ENCODE measurements at regions not wholly inside any gene's neighbourhood (a gene's known extent, or its start where the extent isn't known, plus 50 kb on each side); places are given as distances from the start of the nearest gene placed in this dataset.
"Not testable (repeated sequence)": the region's sequence is repeated elsewhere in the genome, so short reads cannot be mapped to it uniquely, and the experiment has no call there.

GRCh38 chr11:87803748-87804147 lies 371.5 kb downstream of the RAB38 start:
- H3K27ac ChIP-seq (ENCODE audit: insufficient read depth, low read length, poor library complexity, severe bottlenecking), result no peak overlapping the region

GRCh38 chr11:87784862-87785261 lies 390.4 kb downstream of the RAB38 start:
- not testable (repeated sequence) for H3K4me3 Mint-ChIP-seq; DNase-seq; H3K9me3 ChIP-seq (ENCODE audit: control insufficient read depth in 2 of 2, low read length in 2 of 2); H3K36me3 Mint-ChIP-seq; H3K27me3 Mint-ChIP-seq; H3K27ac ChIP-seq (ENCODE audit: insufficient read depth, low read length, poor library complexity, severe bottlenecking); H3K4me1 ChIP-seq (ENCODE audit: control insufficient read depth, insufficient read depth, low read length, poor library complexity, severe bottlenecking); H3K4me1 Mint-ChIP-seq; H3K27ac Mint-ChIP-seq; H3K4me3 ChIP-seq (ENCODE audit: low read depth, low read length); H3K36me3 ChIP-seq (ENCODE audit: control insufficient read depth, insufficient read depth, low read length); H3K27me3 ChIP-seq (ENCODE audit: control insufficient read depth, insufficient read depth, low read length); ATAC-seq (ENCODE audit: low read depth in 2 of 2)
- peaks cover 0 to 12% (median 3%) of the 10 kb centered on the region in 7 donors for H3K9me3 Mint-ChIP-seq

More at GRCh38 chr11:87803748-87804147, 371.5 kb downstream of the RAB38 start:
- ATAC-seq (ENCODE audit: low read depth in 2 of 2), result no peak
- no peak for DNase-seq
- Mint-ChIP-seq H3K4me3 (no peak overlapping the region), H3K36me3 (no peaks in the 10 kb centered on the region), H3K27me3 (no peaks in the 10 kb centered on the region), H3K4me1 (peaks cover 0 to 4% (median 0%) of the 10 kb centered on the region in 4 donors), H3K27ac (no peak overlapping the region), H3K9me3 (peaks cover 0 to 8% (median 2%) of the 10 kb centered on the region in 7 donors)
- Histone ChIP-seq H3K36me3 (ENCODE audit: control insufficient read depth, insufficient read depth, low read length) (no peaks in the 10 kb centered on the region), H3K4me3 (ENCODE audit: low read depth, low read length) (no peak overlapping the region), H3K9me3 (ENCODE audit: control insufficient read depth in 2 of 2, low read length in 2 of 2) (no peaks in the 10 kb centered on the region), H3K4me1 (ENCODE audit: control insufficient read depth, insufficient read depth, low read length, poor library complexity, severe bottlenecking) (no peaks in the 10 kb centered on the region), H3K27me3 (ENCODE audit: control insufficient read depth, insufficient read depth, low read length) (no peaks in the 10 kb centered on the region)

GRCh38 chr11:87780068-87780413 lies 395.2 kb downstream of the RAB38 start:
- H3K36me3 Mint-ChIP-seq, result no peaks in the 10 kb centered on the region
- no peak overlapping the region for H3K4me3 ChIP-seq (ENCODE audit: low read depth, low read length)
- H3K27me3 ChIP-seq (ENCODE audit: control insufficient read depth, insufficient read depth, low read length), result no peaks in the 10 kb centered on the region
- no peak for DNase-seq
- H3K27ac Mint-ChIP-seq, result no peak overlapping the region
- H3K9me3 Mint-ChIP-seq, result peaks cover 0 to 12% (median 1%) of the 10 kb centered on the region in 7 donors
- H3K36me3 ChIP-seq (ENCODE audit: control insufficient read depth, insufficient read depth, low read length), result no peaks in the 10 kb centered on the region
- H3K4me3 Mint-ChIP-seq, result no peak overlapping the region
- no peak for ATAC-seq (ENCODE audit: low read depth in 2 of 2)
- no peaks in the 10 kb centered on the region for H3K4me1 ChIP-seq (ENCODE audit: control insufficient read depth, insufficient read depth, low read length, poor library complexity, severe bottlenecking)
- H3K9me3 ChIP-seq (ENCODE audit: control insufficient read depth in 2 of 2, low read length in 2 of 2), result peaks cover 0 to 2% of the 10 kb centered on the region in 2 experiments
- H3K27ac ChIP-seq (ENCODE audit: insufficient read depth, low read length, poor library complexity, severe bottlenecking), result no peak overlapping the region
- H3K4me1 Mint-ChIP-seq, result no peaks in the 10 kb centered on the region
- no peaks in the 10 kb centered on the region for H3K27me3 Mint-ChIP-seq

GRCh38 chr11:87779276-87780067 lies 395.8 kb downstream of the RAB38 start:
- Mint-ChIP-seq H3K9me3 (peaks cover 0 to 12% (median 1%) of the 10 kb centered on the region in 7 donors), H3K4me1 (no peaks in the 10 kb centered on the region), H3K27ac (peak overlapping the region in 1 of 3 donors; percentile 76), H3K36me3 (no peaks in the 10 kb centered on the region), H3K27me3 (no peaks in the 10 kb centered on the region), H3K4me3 (no peak overlapping the region)
- H3K27ac ChIP-seq (ENCODE audit: insufficient read depth, low read length, poor library complexity, severe bottlenecking), result no peak overlapping the region
- H3K9me3 ChIP-seq (ENCODE audit: control insufficient read depth in 2 of 2, low read length in 2 of 2), result peaks cover 0 to 2% of the 10 kb centered on the region in 2 experiments
- H3K4me1 ChIP-seq (ENCODE audit: control insufficient read depth, insufficient read depth, low read length, poor library complexity, severe bottlenecking), result no peaks in the 10 kb centered on the region
- no peaks in the 10 kb centered on the region for H3K27me3 ChIP-seq (ENCODE audit: control insufficient read depth, insufficient read depth, low read length)
- DNase-seq (no peak), ATAC-seq (ENCODE audit: low read depth in 2 of 2) (no peak)
- no peak overlapping the region for H3K4me3 ChIP-seq (ENCODE audit: low read depth, low read length)
- H3K36me3 ChIP-seq (ENCODE audit: control insufficient read depth, insufficient read depth, low read length), result no peaks in the 10 kb centered on the region

GRCh38 chr11:87778357-87778756 lies 396.9 kb downstream of the RAB38 start:
- no peaks in the 10 kb centered on the region for H3K4me1 Mint-ChIP-seq
- no peak overlapping the region for H3K4me3 Mint-ChIP-seq
- no peak overlapping the region for H3K27ac Mint-ChIP-seq
- Histone ChIP-seq H3K4me3 (ENCODE audit: low read depth, low read length) (no peak overlapping the region), H3K27me3 (ENCODE audit: control insufficient read depth, insufficient read depth, low read length) (no peaks in the 10 kb centered on the region), H3K27ac (ENCODE audit: insufficient read depth, low read length, poor library complexity, severe bottlenecking) (no peak overlapping the region), H3K36me3 (ENCODE audit: control insufficient read depth, insufficient read depth, low read length) (no peaks in the 10 kb centered on the region), H3K4me1 (ENCODE audit: control insufficient read depth, insufficient read depth, low read length, poor library complexity, severe bottlenecking) (no peaks in the 10 kb centered on the region), H3K9me3 (ENCODE audit: control insufficient read depth in 2 of 2, low read length in 2 of 2) (peaks cover 0 to 2% of the 10 kb centered on the region in 2 experiments)
- ATAC-seq (ENCODE audit: low read depth in 2 of 2), result no peak
- H3K27me3 Mint-ChIP-seq, result no peaks in the 10 kb centered on the region
- H3K9me3 Mint-ChIP-seq, result peaks cover 0 to 9% (median 1%) of the 10 kb centered on the region in 7 donors
- no peak for DNase-seq
- H3K36me3 Mint-ChIP-seq, result no peaks in the 10 kb centered on the region

- H3K36me3 Mint-ChIP-seq, result no peaks in the 10 kb centered on the region
- H3K27me3 Mint-ChIP-seq, result no peaks in the 10 kb centered on the region
- H3K27ac Mint-ChIP-seq, result no peak overlapping the region
- ATAC-seq (ENCODE audit: low read depth in 2 of 2) (no peak), DNase-seq (no peak)
- no peaks in the 10 kb centered on the region for H3K4me1 Mint-ChIP-seq
- H3K9me3 Mint-ChIP-seq, result peaks cover 0 to 4% (median 0%) of the 10 kb centered on the region in 7 donors
- no peaks in the 10 kb centered on the region for H3K9me3 ChIP-seq (ENCODE audit: control insufficient read depth in 2 of 2, low read length in 2 of 2)
- H3K4me3 ChIP-seq (ENCODE audit: low read depth, low read length), result no peak overlapping the region
- H3K4me3 Mint-ChIP-seq, result no peak overlapping the region
- H3K4me1 ChIP-seq (ENCODE audit: control insufficient read depth, insufficient read depth, low read length, poor library complexity, severe bottlenecking), result no peaks in the 10 kb centered on the region
- no peaks in the 10 kb centered on the region for H3K27me3 ChIP-seq (ENCODE audit: control insufficient read depth, insufficient read depth, low read length)
- H3K36me3 ChIP-seq (ENCODE audit: control insufficient read depth, insufficient read depth, low read length), result no peaks in the 10 kb centered on the region
- no peak overlapping the region for H3K27ac ChIP-seq (ENCODE audit: insufficient read depth, low read length, poor library complexity, severe bottlenecking)
These were observed 400.2 kb downstream of the RAB38 start for GRCh38 chr11:87775036-87775435.

- H3K27me3 Mint-ChIP-seq, result no peaks in the 10 kb centered on the region
- H3K9me3 Mint-ChIP-seq, result peaks cover 0 to 9% (median 2%) of the 10 kb centered on the region in 7 donors
- no peak overlapping the region for H3K4me3 Mint-ChIP-seq
- no peaks in the 10 kb centered on the region for H3K4me1 ChIP-seq (ENCODE audit: control insufficient read depth, insufficient read depth, low read length, poor library complexity, severe bottlenecking)
- no peaks in the 10 kb centered on the region for H3K36me3 ChIP-seq (ENCODE audit: control insufficient read depth, insufficient read depth, low read length)
- ATAC-seq (ENCODE audit: low read depth in 2 of 2) (no peak), DNase-seq (no peak)
- no peaks in the 10 kb centered on the region for H3K27me3 ChIP-seq (ENCODE audit: control insufficient read depth, insufficient read depth, low read length)
- H3K27ac Mint-ChIP-seq, result no peak overlapping the region
- H3K4me1 Mint-ChIP-seq, result no peaks in the 10 kb centered on the region
- H3K27ac ChIP-seq (ENCODE audit: insufficient read depth, low read length, poor library complexity, severe bottlenecking), result no peak overlapping the region
- no peak overlapping the region for H3K4me3 ChIP-seq (ENCODE audit: low read depth, low read length)
- no peaks in the 10 kb centered on the region for H3K9me3 ChIP-seq (ENCODE audit: control insufficient read depth in 2 of 2, low read length in 2 of 2)
- no peaks in the 10 kb centered on the region for H3K36me3 Mint-ChIP-seq
These were observed 405.6 kb downstream of the RAB38 start for GRCh38 chr11:87769661-87770060.

GRCh38 chr11:87767615-87768014 lies 407.6 kb downstream of the RAB38 start:
- Mint-ChIP-seq H3K4me1 (no peaks in the 10 kb centered on the region), H3K4me3 (no peak overlapping the region), H3K27me3 (no peaks in the 10 kb centered on the region), H3K9me3 (peaks cover 0 to 9% (median 2%) of the 10 kb centered on the region in 7 donors), H3K27ac (no peak overlapping the region), H3K36me3 (no peaks in the 10 kb centered on the region)
- H3K27ac ChIP-seq (ENCODE audit: insufficient read depth, low read length, poor library complexity, severe bottlenecking), result no peak overlapping the region
- H3K4me3 ChIP-seq (ENCODE audit: low read depth, low read length), result no peak overlapping the region
- ATAC-seq (ENCODE audit: low read depth in 2 of 2), result no peak
- H3K9me3 ChIP-seq (ENCODE audit: control insufficient read depth in 2 of 2, low read length in 2 of 2), result no peaks in the 10 kb centered on the region
- DNase-seq, result no peak
- H3K4me1 ChIP-seq (ENCODE audit: control insufficient read depth, insufficient read depth, low read length, poor library complexity, severe bottlenecking), result no peaks in the 10 kb centered on the region
- H3K36me3 ChIP-seq (ENCODE audit: control insufficient read depth, insufficient read depth, low read length), result no peaks in the 10 kb centered on the region
- no peaks in the 10 kb centered on the region for H3K27me3 ChIP-seq (ENCODE audit: control insufficient read depth, insufficient read depth, low read length)

Data from CD4-positive, CD25-positive, alpha-beta regulatory T cell (primary cell).